Middle frontal gyrus (tissue), 1 donor: ENCODE measurements at regions not wholly inside any gene's neighbourhood (a gene's known extent, or its start where the extent isn't known, plus 50 kb on each side); places are given as distances from the start of the nearest gene placed in this dataset.

ENCODE experiments used
- DNase-seq: peaks from one replicate; pipeline ENCODE4 v3.0.0-alpha.2; 2015; ENCODE audit warnings: low spot score; ENCODE audit errors: extremely low spot score

GRCh38 chr16:82360024-82360783 lies 190.2 kb upstream of the MPHOSPH6 start:
- no peak for DNase-seq

GRCh38 chr16:82358606-82359221 lies 188.7 kb upstream of the MPHOSPH6 start:
- DNase-seq, result no peak

- DNase-seq, result no peak
These were observed 188.1 kb upstream of the MPHOSPH6 start for GRCh38 chr16:82358161-82358560.

GRCh38 chr16:82357237-82357636 lies 187.2 kb upstream of the MPHOSPH6 start:
- DNase-seq, result no peak

GRCh38 chr16:82350560-82350959 lies 180.5 kb upstream of the MPHOSPH6 start:
- no peak for DNase-seq

GRCh38 chr16:82345318-82345717 lies 175.3 kb upstream of the MPHOSPH6 start:
- DNase-seq, result no peak

GRCh38 chr16:82344157-82344556 lies 174.1 kb upstream of the MPHOSPH6 start:
- DNase-seq, result peak; percentile 12

GRCh38 chr16:82341146-82341669 lies 171.2 kb upstream of the MPHOSPH6 start:
- no peak for DNase-seq

- peak; percentile 13 for DNase-seq
These were observed 170.5 kb upstream of the MPHOSPH6 start for GRCh38 chr16:82340531-82340930.

GRCh38 chr16:82337355-82337754 lies 167.3 kb upstream of the MPHOSPH6 start:
- DNase-seq, result no peak

- DNase-seq, result no peak
These were observed 162.1 kb upstream of the MPHOSPH6 start for GRCh38 chr16:82331974-82332750.

- DNase-seq, result no peak
These were observed 161.4 kb upstream of the MPHOSPH6 start for GRCh38 chr16:82331397-82331796.

GRCh38 chr16:82329504-82330192 lies 159.6 kb upstream of the MPHOSPH6 start:
- DNase-seq, result no peak

GRCh38 chr16:82328881-82329469 lies 159.0 kb upstream of the MPHOSPH6 start:
- no peak for DNase-seq

GRCh38 chr16:82323171-82323570 lies 153.1 kb upstream of the MPHOSPH6 start:
- DNase-seq, result no peak

- DNase-seq, result no peak
These were observed 152.2 kb upstream of the MPHOSPH6 start for GRCh38 chr16:82322177-82322576.

GRCh38 chr16:82319038-82319437 lies 149.0 kb upstream of the MPHOSPH6 start:
- DNase-seq, result no peak

- DNase-seq, result no peak
These were observed 147.6 kb upstream of the MPHOSPH6 start for GRCh38 chr16:82317411-82318167.

- no peak for DNase-seq
These were observed 143.7 kb upstream of the MPHOSPH6 start for GRCh38 chr16:82313754-82314153.

GRCh38 chr16:82311528-82311927 lies 141.5 kb upstream of the MPHOSPH6 start:
- DNase-seq, result no peak
